ENCODE measurements at regions not wholly inside any gene's neighbourhood (a gene's known extent, or its start where the extent isn't known, plus 50 kb on each side); places are given as distances from the start of the nearest gene placed in this dataset.

- no peak for TF ChIP-seq CTCF (IDR thresholded peaks at IDR 0.05; ENCODE audit: poor library complexity)
- TF ChIP-seq EZH2phosphoT487 (IDR thresholded peaks at IDR 0.05; ENCODE audit: low read depth, severe bottlenecking, unreplicated experiment), result no peak
Observed at GRCh38 chr3:72574144-72574543, 274.1 kb downstream of the SHQ1 start.

All from hepatocyte (in vitro differentiated cells).